ENCODE measurements at regions not wholly inside any gene's neighbourhood (a gene's known extent, or its start where the extent isn't known, plus 50 kb on each side); places are given as distances from the start of the nearest gene placed in this dataset.

DNA sequence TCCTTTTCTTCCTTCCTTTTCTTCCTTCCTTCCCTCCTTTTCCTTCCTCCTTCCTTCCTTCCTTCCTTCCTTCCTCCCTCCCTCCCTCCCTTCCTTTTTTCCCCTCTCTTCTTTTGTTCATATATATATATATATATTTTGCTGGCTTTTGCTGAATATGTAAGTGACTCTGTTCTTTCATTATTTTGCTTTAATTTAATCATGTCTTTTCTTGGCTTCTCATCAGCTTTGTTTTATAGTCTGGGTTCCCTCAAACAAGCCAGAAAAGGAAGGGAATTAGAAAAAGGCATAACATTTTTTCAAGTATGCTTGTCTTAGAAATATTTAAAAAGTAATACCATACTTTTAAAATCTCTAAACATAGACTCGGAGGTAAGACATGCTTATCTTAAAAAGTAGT lies 219.9 kb upstream of the ATXN7L3B start:
- H3K4me1 ChIP-seq (ENCODE audit: control insufficient read depth in 5 of 5, insufficient read depth in 5 of 5, low read length in 5 of 5), result peaks cover 0 to 6% (median 0%) of the 10 kb centered on the region in 5 donors
- no peaks in the 10 kb centered on the region for H3K36me3 ChIP-seq (ENCODE audit: control insufficient read depth in 4 of 4, insufficient read depth in 4 of 4, low read length in 4 of 4)
- no peak overlapping the region for H3K4me3 ChIP-seq
- WGBS, 2 donors, result 45 to 71% methylated on average over 1 of the region's 1 CpG
- H3K9ac ChIP-seq (ENCODE audit: insufficient read depth in 1 of 2, low read length in 2 of 2), result no peak overlapping the region
- ATAC-seq (ENCODE audit: insufficient read depth, low FRiP score), result no peak
- no peak for DNase-seq
- TF ChIP-seq, protein P1, sequence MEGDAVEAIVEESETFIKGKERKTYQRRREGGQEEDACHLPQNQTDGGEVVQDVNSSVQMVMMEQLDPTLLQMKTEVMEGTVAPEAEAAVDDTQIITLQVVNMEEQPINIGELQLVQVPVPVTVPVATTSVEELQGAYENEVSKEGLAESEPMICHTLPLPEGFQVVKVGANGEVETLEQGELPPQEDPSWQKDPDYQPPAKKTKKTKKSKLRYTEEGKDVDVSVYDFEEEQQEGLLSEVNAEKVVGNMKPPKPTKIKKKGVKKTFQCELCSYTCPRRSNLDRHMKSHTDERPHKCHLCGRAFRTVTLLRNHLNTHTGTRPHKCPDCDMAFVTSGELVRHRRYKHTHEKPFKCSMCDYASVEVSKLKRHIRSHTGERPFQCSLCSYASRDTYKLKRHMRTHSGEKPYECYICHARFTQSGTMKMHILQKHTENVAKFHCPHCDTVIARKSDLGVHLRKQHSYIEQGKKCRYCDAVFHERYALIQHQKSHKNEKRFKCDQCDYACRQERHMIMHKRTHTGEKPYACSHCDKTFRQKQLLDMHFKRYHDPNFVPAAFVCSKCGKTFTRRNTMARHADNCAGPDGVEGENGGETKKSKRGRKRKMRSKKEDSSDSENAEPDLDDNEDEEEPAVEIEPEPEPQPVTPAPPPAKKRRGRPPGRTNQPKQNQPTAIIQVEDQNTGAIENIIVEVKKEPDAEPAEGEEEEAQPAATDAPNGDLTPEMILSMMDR (IDR thresholded peaks at IDR 0.05; ENCODE audit: control extremely low read depth, extremely low read depth), result no peak
- H3K9me3 ChIP-seq (ENCODE audit: control insufficient read depth in 4 of 4, insufficient read depth in 3 of 4, low read length in 3 of 4), result peaks cover 0 to 2% (median 0%) of the 10 kb centered on the region in 4 donors
- no peak overlapping the region for H3K27ac ChIP-seq (ENCODE audit: low read depth in 1 of 2, low read length in 1 of 2)
- H3K27me3 ChIP-seq (ENCODE audit: control insufficient read depth in 3 of 3, insufficient read depth in 3 of 3, low read length in 2 of 3), result no peaks in the 10 kb centered on the region

DNA sequence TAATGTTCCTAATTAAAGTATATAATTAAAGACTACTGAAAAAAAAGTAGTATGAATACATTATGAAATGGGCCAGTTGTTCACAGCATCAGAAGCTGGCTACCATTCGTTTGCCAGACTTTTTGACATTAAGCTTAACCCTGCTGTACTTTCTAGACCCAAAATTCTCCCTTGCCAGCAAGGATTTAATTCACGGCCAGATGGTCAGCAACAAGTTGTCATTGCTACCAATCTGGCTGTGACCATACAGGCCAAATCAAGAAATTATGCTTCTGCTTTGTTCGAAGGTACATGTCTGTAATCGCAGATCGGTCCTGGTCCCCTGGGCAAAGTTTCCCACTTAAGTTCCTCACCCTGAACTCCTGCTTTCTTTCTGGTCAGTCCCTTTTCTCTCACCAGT lies 217.7 kb upstream of the ATXN7L3B start:
- WGBS, 2 donors, result 81 to 82% methylated on average over 5 of the region's 5 CpGs
- H3K27ac ChIP-seq (ENCODE audit: low read depth in 1 of 2, low read length in 1 of 2), result no peak overlapping the region
- H3K36me3 ChIP-seq (ENCODE audit: control insufficient read depth in 4 of 4, insufficient read depth in 4 of 4, low read length in 4 of 4), result no peaks in the 10 kb centered on the region
- H3K9me3 ChIP-seq (ENCODE audit: control insufficient read depth in 4 of 4, insufficient read depth in 3 of 4, low read length in 3 of 4), result peaks cover 0 to 2% (median 0%) of the 10 kb centered on the region in 4 donors
- H3K4me1 ChIP-seq (ENCODE audit: control insufficient read depth in 5 of 5, insufficient read depth in 5 of 5, low read length in 5 of 5), result peaks cover 0 to 6% (median 0%) of the 10 kb centered on the region in 5 donors
- no peak overlapping the region for H3K9ac ChIP-seq (ENCODE audit: insufficient read depth in 1 of 2, low read length in 2 of 2)
- ATAC-seq (ENCODE audit: insufficient read depth, low FRiP score) (no peak), DNase-seq (no peak)
- H3K4me3 ChIP-seq, result no peak overlapping the region
- TF ChIP-seq, protein P1 (IDR thresholded peaks at IDR 0.05; ENCODE audit: control extremely low read depth, extremely low read depth), result no peak
- no peaks in the 10 kb centered on the region for H3K27me3 ChIP-seq (ENCODE audit: control insufficient read depth in 3 of 3, insufficient read depth in 3 of 3, low read length in 2 of 3)

DNA sequence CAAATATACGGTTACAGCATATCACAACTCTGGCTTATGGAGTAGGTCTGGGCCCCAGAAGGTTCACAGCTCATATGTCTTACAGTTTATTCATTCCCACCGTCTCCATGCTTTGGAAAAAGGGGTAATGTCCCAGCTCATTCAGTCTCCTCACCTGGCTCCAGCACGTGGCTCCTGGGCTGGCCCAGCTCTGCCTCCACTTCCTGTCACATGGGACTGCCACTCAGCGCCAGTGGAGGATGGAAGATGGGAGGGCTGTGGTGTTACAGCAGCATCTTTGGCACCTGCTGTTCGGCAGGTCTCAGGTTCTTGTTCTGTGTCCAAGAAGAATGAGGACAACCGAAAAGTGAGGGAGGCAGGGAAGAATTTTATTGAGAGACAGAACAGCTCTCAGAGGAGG lies 216.3 kb upstream of the ATXN7L3B start:
- H3K9me3 ChIP-seq (ENCODE audit: control insufficient read depth in 4 of 4, insufficient read depth in 3 of 4, low read length in 3 of 4), result peaks cover 0 to 2% (median 0%) of the 10 kb centered on the region in 4 donors
- H3K9ac ChIP-seq (ENCODE audit: insufficient read depth in 1 of 2, low read length in 2 of 2), result no peak overlapping the region
- 77 to 80% methylated on average over 6 of the region's 6 CpGs for WGBS, 2 donors
- H3K4me1 ChIP-seq (ENCODE audit: control insufficient read depth in 5 of 5, insufficient read depth in 5 of 5, low read length in 5 of 5), result peaks cover 0 to 6% (median 0%) of the 10 kb centered on the region in 5 donors
- DNase-seq (no peak), ATAC-seq (ENCODE audit: insufficient read depth, low FRiP score) (no peak)
- H3K27ac ChIP-seq (ENCODE audit: low read depth in 1 of 2, low read length in 1 of 2), result no peak overlapping the region
- H3K4me3 ChIP-seq, result no peak overlapping the region
- no peaks in the 10 kb centered on the region for H3K27me3 ChIP-seq (ENCODE audit: control insufficient read depth in 3 of 3, insufficient read depth in 3 of 3, low read length in 2 of 3)
- TF ChIP-seq, protein P1 (IDR thresholded peaks at IDR 0.05; ENCODE audit: control extremely low read depth, extremely low read depth), result no peak
- no peaks in the 10 kb centered on the region for H3K36me3 ChIP-seq (ENCODE audit: control insufficient read depth in 4 of 4, insufficient read depth in 4 of 4, low read length in 4 of 4)

DNA sequence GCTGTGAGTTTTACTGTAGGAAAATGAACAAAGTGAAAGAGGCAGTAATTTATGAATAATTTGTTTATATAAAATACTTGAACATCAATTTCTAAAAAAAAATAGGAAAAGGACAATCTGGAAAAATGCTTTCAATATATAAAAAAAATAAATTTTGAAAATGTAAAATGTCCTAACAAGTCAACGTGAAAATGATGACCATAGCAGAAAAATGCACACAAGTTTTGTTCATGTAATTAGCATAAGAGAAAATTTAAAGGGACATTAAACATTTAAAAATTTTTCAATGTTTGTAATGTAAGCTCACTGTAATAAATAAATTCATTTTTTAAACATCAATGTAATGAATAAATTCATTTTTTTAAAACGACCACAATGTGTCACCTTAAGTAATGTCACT lies 214.8 kb upstream of the ATXN7L3B start:
- Histone ChIP-seq H3K36me3 (ENCODE audit: control insufficient read depth in 4 of 4, insufficient read depth in 4 of 4, low read length in 4 of 4) (no peaks in the 10 kb centered on the region), H3K27ac (ENCODE audit: low read depth in 1 of 2, low read length in 1 of 2) (no peak overlapping the region), H3K4me3 (no peak overlapping the region), H3K9me3 (ENCODE audit: control insufficient read depth in 4 of 4, insufficient read depth in 3 of 4, low read length in 3 of 4) (peaks cover 0 to 2% (median 0%) of the 10 kb centered on the region in 4 donors), H3K27me3 (ENCODE audit: control insufficient read depth in 3 of 3, insufficient read depth in 3 of 3, low read length in 2 of 3) (no peaks in the 10 kb centered on the region), H3K9ac (ENCODE audit: insufficient read depth in 1 of 2, low read length in 2 of 2) (no peak overlapping the region), H3K4me1 (ENCODE audit: control insufficient read depth in 5 of 5, insufficient read depth in 5 of 5, low read length in 5 of 5) (no peaks in the 10 kb centered on the region)
- TF ChIP-seq, protein P1 (IDR thresholded peaks at IDR 0.05; ENCODE audit: control extremely low read depth, extremely low read depth), result no peak
- DNase-seq, result no peak
- ATAC-seq (ENCODE audit: insufficient read depth, low FRiP score), result no peak
- WGBS, 2 donors, result 63% methylated on average over 2 of the region's 2 CpGs
